Testis (tissue), 2 donors: ENCODE measurements at regions not wholly inside any gene's neighbourhood (a gene's known extent, or its start where the extent isn't known, plus 50 kb on each side); places are given as distances from the start of the nearest gene placed in this dataset.

Experiments used
- POLR2A ChIP-seq: fragments of 450-650 bp; IDR thresholded peaks from one replicate; pipeline ENCODE4 v1.6.1; 2017; ENCODE audit warnings: antibody characterized with exemption, mild to moderate bottlenecking, moderate library complexity
- TF ChIP-seq, protein P1 (sequence below), 3 experiments: fragments of 450-650 bp in 2 of 3; fragments of 200-600 bp in 1 of 3; sonication (generic) in 1 of 3; IDR thresholded peaks; one replicate each; pipeline ENCODE4 v1.5.1; 2016 to 2019; ENCODE audit warnings: antibody characterized with exemption in 3 of 3, mild to moderate bottlenecking in 2 of 3, moderate library complexity in 1 of 3

DNA sequence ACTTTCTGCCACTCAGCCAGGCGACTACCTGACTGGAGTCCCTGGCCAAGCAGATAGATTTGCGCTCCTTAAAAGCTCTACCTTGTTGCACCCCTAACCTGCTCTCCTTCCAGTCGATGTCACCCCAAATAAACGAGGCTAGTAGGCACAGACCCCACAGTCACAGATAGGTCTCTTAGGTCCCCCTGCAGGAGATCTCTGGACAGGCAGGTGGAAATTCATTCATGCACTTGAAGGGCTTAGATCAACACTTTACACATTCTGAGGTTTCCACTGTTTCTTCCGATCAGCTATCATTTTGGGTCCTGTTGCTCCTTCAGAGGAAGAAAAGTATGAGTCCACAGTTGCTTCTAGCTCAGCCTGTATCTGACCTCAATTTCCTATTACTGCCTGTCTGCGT is 272.6 kb upstream of the FMN2 start:
- TF ChIP-seq, protein P1, sequence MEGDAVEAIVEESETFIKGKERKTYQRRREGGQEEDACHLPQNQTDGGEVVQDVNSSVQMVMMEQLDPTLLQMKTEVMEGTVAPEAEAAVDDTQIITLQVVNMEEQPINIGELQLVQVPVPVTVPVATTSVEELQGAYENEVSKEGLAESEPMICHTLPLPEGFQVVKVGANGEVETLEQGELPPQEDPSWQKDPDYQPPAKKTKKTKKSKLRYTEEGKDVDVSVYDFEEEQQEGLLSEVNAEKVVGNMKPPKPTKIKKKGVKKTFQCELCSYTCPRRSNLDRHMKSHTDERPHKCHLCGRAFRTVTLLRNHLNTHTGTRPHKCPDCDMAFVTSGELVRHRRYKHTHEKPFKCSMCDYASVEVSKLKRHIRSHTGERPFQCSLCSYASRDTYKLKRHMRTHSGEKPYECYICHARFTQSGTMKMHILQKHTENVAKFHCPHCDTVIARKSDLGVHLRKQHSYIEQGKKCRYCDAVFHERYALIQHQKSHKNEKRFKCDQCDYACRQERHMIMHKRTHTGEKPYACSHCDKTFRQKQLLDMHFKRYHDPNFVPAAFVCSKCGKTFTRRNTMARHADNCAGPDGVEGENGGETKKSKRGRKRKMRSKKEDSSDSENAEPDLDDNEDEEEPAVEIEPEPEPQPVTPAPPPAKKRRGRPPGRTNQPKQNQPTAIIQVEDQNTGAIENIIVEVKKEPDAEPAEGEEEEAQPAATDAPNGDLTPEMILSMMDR (IDR thresholded peaks at IDR 0.05): peak in 1 of 3 experiments; percentile 8
- no peak for TF ChIP-seq POLR2A
